Mucosa of descending colon (tissue), 3 donors: ENCODE measurements at regions not wholly inside any gene's neighbourhood (a gene's known extent, or its start where the extent isn't known, plus 50 kb on each side); places are given as distances from the start of the nearest gene placed in this dataset.

Experiments used
- ATAC-seq: fragments of 200-7000 bp; cut with Tn5 transposase; one replicate; pipeline ENCODE4 v1.9.1; 2020; ENCODE audit warnings: mild to moderate bottlenecking, moderate library complexity
- DNase-seq, 3 donors: peaks; one replicate each; pipeline ENCODE4 v3.0.0-alpha.2; 2020
- H3K36me3 ChIP-seq: fragments of 200-600 bp; one replicate; pipeline ENCODE4 v1.8.0; 2021; ENCODE audit warnings: low read depth, mild to moderate bottlenecking
- H3K4me1 ChIP-seq: fragments of 200-600 bp; one replicate; pipeline ENCODE4 v1.8.0; 2021; ENCODE audit warnings: low read depth, mild to moderate bottlenecking
- H3K4me3 ChIP-seq: fragments of 200-600 bp; one replicate; pipeline ENCODE4 v1.8.0; 2021; ENCODE audit warnings: mild to moderate bottlenecking
- H3K9me3 ChIP-seq: fragments of 200-600 bp; one replicate; pipeline ENCODE4 v1.8.0; 2021; ENCODE audit warnings: mild to moderate bottlenecking
- CTCF ChIP-seq: fragments of 200-600 bp; IDR thresholded peaks from one replicate; pipeline ENCODE4 v1.8.0; 2022; ENCODE audit warnings: antibody characterized with exemption, mild to moderate bottlenecking
- intact Hi-C, 2 donors: fragments of 100-400 bp; cut with DNase I in 1 of 2; cut with micrococcal nuclease in 1 of 2; formaldehyde crosslinking; loops; one replicate each; pipeline versions ENCODE4 v1.11.0 to v1.11.1; 2022; cut with DNase I, micrococcal nuclease
- donor health status: DM: no; HTN: no; CAD: no; lungs with moderate emphysema.
- donor health status: DM: no; HTN: no; CAD: no.
- donor health status: DM: no; HTN: yes; CAD: no.

GRCh38 chr6:66808771-66809170 lies 1101.7 kb upstream of the EYS start:
- no peak for DNase-seq
- Histone ChIP-seq H3K9me3 (peaks cover 18% of the 10 kb centered on the region), H3K4me3 (no peak overlapping the region), H3K4me1 (no peaks in the 10 kb centered on the region), H3K36me3 (no peaks in the 10 kb centered on the region)
- intact Hi-C loops: no loop called here
- TF ChIP-seq CTCF: no peak
- ATAC-seq: no peak

GRCh38 chr6:66796987-66797386 lies 1090.0 kb upstream of the EYS start:
- no peaks in the 10 kb centered on the region for H3K36me3 ChIP-seq
- DNase-seq: no peak
- H3K4me3 ChIP-seq: no peak overlapping the region
- no peak for ATAC-seq
- intact Hi-C loops: no loop called here
- no peak for TF ChIP-seq CTCF
- H3K9me3 ChIP-seq: peaks cover 10% of the 10 kb centered on the region
- H3K4me1 ChIP-seq: no peaks in the 10 kb centered on the region

DNA sequence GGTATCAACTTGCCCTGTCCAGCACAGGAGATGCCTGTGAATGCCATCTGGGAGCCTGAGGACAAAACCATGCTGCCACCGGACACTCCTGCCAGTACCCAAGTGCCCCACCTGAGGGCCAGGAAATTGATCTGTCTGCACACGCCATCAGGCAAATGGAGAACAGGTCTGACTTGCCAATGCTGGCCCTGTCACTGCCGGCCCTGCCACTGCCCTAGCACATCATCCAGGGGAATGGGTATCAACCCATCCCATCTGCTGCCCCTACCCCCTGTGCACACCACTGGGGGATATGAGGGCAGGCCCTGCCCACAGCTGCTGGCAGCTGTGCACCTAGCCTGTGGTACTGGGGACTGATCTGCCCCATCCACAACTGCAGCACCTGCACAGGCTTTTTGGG lies 1081.6 kb upstream of the EYS start:
- intact Hi-C loops: no loop called here
- H3K4me1 ChIP-seq: no peaks in the 10 kb centered on the region
- no peak overlapping the region for H3K4me3 ChIP-seq
- peaks cover 35% of the 10 kb centered on the region for H3K9me3 ChIP-seq
- ATAC-seq (no peak), DNase-seq (no peak)
- H3K36me3 ChIP-seq: no peaks in the 10 kb centered on the region
- TF ChIP-seq CTCF: no peak

GRCh38 chr6:66772800-66773199 lies 1065.8 kb upstream of the EYS start:
- ATAC-seq: no peak

GRCh38 chr6:66771626-66772025 lies 1064.6 kb upstream of the EYS start:
- Histone ChIP-seq H3K9me3 (peaks cover 22% of the 10 kb centered on the region), H3K36me3 (no peaks in the 10 kb centered on the region), H3K4me3 (no peak overlapping the region), H3K4me1 (no peaks in the 10 kb centered on the region)
- ATAC-seq (no peak), DNase-seq (no peak)
- intact Hi-C loops: no loop called here
- TF ChIP-seq CTCF: no peak

More at GRCh38 chr6:66772800-66773199, 1065.8 kb upstream of the EYS start:
- H3K4me1 ChIP-seq: no peaks in the 10 kb centered on the region
- H3K9me3 ChIP-seq: peaks cover 29% of the 10 kb centered on the region
- no peaks in the 10 kb centered on the region for H3K36me3 ChIP-seq
- DNase-seq: no peak
- no peak for TF ChIP-seq CTCF
- H3K4me3 ChIP-seq: no peak overlapping the region
- intact Hi-C loops: no loop called here

- Histone ChIP-seq H3K9me3 (peaks cover 27% of the 10 kb centered on the region), H3K4me1 (no peaks in the 10 kb centered on the region), H3K36me3 (no peaks in the 10 kb centered on the region), H3K4me3 (no peak overlapping the region)
- TF ChIP-seq CTCF: no peak
- DNase-seq (no peak), ATAC-seq (no peak)
- intact Hi-C loops: no loop called here
Measured at GRCh38 chr6:66751630-66752029, 1044.6 kb upstream of the EYS start.
